Ecto neural progenitor cell (in vitro differentiated cells): ENCODE measurements at regions not wholly inside any gene's neighbourhood (a gene's known extent, or its start where the extent isn't known, plus 50 kb on each side); places are given as distances from the start of the nearest gene placed in this dataset.

Source experiments
- DNase-seq: peaks from one replicate; pipeline ENCODE4 v3.0.0-alpha.2; 2018; ENCODE audit warnings: low spot score

DNA sequence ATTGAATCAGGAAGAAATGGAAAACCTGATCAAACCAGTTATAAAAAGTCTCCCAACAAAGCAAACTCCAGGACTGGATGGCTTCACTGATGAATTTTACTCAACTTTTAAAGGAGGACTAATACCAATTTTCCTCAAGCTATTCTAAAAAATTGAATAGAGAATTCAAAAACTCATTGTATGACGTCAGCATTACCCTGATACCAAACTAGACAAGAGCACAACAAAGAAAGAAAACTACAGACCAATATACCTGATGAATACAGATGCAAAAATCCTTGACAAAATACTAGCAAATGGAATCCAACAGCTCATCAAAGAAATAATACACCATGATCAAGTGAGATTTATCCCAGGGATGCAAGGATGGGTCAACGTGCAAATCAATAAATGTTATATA is 172.9 kb downstream of the FNDC1 start:
- no peak for DNase-seq

DNA sequence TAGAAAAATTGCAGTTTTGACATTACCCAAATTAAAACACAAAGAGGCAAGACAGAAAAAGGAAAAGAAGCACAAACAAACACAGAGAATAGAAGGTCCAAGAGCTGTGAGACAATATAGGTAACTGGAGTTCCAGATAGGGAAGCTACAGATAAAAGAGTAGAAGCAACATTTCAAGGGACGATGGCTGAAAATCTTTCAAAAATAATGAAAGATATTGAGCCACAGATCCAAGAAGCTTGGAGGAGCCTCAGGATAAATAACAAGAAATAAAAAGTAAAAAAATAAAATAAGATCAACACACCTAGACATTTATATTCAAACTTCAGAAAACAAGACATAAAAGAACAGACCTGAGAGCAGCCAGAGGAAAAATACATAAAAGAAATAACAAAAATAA is 164.9 kb downstream of the FNDC1 start:
- no peak for DNase-seq

DNA sequence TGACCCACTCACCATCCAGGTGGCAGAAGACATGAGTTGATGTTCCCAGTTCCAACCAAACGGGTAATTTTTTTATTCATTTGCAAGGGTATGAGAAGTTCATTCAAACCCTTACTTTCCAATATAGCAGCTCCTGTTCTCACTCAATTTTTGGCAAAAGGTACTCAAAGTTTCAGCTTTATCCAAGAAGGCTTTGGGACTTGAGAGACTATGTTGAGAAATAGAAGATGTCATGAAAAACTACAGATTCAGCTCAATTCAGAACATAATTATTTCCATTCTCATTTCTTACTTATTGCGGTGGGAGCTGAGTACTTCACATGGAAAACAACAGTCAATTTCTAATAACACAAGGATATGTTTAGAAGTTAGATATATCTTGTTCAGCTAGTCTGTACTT is 162.3 kb downstream of the FNDC1 start:
- DNase-seq, result no peak

DNA sequence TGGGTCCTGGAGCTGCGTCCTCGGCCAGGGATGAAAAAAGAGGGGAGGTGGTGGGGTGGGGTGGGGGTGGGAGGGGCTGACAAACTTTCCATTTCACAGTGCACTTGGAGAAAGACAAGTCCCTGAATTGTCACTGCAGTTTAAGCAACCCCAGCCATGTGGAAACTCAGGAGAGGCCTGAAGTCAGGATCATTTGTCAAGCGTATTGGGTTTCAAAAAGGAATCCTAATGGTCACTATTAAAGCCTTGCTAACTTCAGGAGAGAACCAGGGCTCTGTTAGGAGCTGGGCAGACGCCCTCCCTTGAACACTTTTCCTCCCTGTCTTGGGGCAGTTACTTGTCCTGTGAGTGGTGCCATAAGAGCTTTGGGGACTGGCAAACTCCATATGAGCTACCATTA is 159.9 kb downstream of the FNDC1 start:
- no peak for DNase-seq

DNA sequence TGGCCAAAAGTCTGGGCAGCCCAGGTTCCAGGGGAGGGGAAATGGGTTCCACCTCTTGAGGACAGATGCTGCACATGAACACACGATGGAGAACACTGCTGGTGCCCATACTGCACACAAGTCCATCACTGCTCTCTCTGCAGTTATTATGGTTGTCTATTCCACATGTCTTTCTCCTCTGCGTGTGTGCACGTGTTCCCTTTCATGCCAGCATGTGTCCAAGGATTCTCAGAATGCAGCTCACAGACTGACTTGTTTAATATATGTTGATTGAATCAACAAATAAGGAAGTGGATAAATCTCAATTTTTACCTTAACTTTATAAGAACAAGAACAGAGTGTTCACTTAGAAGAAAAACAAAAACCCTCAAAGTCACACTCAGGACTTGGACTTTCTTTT is 158.9 kb downstream of the FNDC1 start:
- DNase-seq, result no peak

DNA sequence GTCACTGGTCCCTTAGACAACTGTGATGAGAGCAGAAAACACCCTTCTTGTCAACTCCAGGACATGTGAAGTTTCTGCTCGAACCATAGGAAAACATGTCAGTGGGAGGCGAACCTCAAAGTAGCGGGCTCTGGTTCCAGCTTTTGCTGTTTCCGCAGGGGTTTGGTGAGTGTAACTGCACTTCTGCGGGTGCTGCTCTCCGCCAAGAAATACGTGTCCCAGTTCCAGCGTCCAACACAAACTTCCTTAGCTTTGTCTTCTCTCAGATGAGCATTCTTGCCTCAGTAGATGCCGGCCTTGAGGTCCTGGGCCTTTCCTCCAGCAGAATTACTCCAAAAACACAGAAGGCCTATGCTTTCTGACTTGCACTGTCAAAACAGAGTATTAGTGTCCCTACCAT is 156.3 kb downstream of the FNDC1 start:
- no peak for DNase-seq

DNA sequence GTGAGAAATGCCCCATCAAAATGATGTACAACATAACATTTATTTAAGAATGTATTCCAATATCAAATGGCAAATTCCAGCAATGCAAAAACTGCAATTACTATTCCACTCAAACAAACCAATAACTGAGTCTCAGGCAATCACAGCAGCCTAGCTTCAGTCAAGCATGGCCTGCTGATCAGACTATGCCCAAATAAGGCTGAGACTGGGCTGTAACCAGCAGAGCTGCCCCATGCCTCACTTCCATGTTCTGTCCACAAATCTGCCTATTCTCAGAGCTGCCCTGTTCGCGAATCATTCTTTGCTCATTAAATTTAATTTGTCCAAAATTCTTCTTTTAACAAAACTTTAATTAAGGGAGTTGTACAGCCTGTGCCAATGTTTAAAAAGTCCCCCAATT is 155.4 kb downstream of the FNDC1 start:
- DNase-seq, result no peak
